ENCODE measurements at regions not wholly inside any gene's neighbourhood (a gene's known extent, or its start where the extent isn't known, plus 50 kb on each side); places are given as distances from the start of the nearest gene placed in this dataset.
A peak's percentile ranks its signal among the peaks of the same experiment; 100 is the strongest.

- no peak overlapping the region for H3K4me3 ChIP-seq (ENCODE audit: low read depth, low read length)
- DNase-seq (ENCODE audit: low read depth), result no peak
- TF ChIP-seq, protein P1, sequence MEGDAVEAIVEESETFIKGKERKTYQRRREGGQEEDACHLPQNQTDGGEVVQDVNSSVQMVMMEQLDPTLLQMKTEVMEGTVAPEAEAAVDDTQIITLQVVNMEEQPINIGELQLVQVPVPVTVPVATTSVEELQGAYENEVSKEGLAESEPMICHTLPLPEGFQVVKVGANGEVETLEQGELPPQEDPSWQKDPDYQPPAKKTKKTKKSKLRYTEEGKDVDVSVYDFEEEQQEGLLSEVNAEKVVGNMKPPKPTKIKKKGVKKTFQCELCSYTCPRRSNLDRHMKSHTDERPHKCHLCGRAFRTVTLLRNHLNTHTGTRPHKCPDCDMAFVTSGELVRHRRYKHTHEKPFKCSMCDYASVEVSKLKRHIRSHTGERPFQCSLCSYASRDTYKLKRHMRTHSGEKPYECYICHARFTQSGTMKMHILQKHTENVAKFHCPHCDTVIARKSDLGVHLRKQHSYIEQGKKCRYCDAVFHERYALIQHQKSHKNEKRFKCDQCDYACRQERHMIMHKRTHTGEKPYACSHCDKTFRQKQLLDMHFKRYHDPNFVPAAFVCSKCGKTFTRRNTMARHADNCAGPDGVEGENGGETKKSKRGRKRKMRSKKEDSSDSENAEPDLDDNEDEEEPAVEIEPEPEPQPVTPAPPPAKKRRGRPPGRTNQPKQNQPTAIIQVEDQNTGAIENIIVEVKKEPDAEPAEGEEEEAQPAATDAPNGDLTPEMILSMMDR (IDR thresholded peaks at IDR 0.05; ENCODE audit: insufficient read depth, low read length), result no peak
Observed at GRCh38 chr16:66144641-66145040, 221.8 kb upstream of the CDH5 start.

DNA sequence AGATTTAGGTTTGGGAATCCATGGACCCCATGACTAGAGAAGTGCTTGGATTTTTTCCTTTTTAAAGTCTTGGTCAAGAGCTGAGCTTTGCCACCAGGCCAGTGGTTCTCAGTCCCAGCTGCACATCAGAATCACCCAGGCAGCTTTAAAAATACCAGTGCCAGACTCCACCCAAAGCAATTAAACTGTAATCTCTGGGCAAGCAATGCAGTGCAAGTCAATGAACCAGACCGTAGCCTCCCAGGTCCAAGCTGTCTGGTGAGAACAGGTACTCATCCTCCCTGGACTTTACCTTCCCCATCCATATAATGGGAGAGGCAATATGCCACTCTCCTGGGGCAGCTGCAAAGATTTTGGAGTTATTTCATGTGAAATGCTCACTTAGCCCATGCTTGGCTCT lies 223.1 kb upstream of the CDH5 start:
- H3K4me3 ChIP-seq (ENCODE audit: low read depth, low read length), result no peak overlapping the region
- DNase-seq (ENCODE audit: low read depth), result no peak
- TF ChIP-seq, protein P1 (IDR thresholded peaks at IDR 0.05; ENCODE audit: insufficient read depth, low read length), result no peak

DNA sequence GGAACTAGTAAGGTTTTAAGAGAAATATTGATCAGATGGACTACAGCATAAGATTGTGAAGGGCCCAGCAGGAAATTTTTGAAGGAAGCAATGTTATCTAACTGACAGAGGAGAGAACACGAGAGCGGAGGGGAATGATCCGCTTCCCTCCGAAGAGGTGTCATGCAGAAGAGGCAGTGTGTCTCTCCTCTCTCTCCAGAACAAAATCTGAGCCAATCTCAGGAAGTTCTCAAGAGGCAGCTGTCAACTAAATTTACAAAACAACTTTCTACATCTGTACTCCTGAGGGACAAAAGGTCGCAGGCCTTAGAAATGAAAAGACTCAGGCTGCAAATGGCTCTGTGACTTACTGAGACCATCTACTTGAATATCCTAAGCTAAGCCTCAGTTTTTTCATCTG lies 224.6 kb upstream of the CDH5 start:
- DNase-seq (ENCODE audit: low read depth), result no peak
- TF ChIP-seq, protein P1 (IDR thresholded peaks at IDR 0.05; ENCODE audit: insufficient read depth, low read length), result no peak
- no peak overlapping the region for H3K4me3 ChIP-seq (ENCODE audit: low read depth, low read length)

DNA sequence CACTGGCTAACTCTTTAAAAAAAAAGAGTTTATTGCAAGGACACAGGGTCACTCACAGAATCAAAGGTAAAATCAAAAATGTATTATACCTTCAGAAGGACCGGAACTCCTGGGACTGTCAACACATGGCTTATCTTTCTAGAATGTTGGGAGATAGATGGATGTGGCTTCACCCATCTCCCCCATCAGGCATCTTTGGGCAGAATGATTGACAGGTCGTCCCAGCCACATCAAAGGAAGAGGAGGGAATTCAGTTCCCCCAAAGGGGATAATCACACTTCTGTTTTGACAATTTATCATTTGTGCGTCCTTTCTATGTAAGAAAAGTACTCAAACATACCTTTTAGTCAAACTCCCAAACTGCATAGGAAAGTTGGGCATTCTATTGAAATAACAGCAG lies 228.6 kb upstream of the CDH5 start:
- DNase-seq (ENCODE audit: low read depth), result no peak
- H3K4me3 ChIP-seq (ENCODE audit: low read depth, low read length), result no peak overlapping the region
- TF ChIP-seq, protein P1 (IDR thresholded peaks at IDR 0.05; ENCODE audit: insufficient read depth, low read length), result no peak

DNA sequence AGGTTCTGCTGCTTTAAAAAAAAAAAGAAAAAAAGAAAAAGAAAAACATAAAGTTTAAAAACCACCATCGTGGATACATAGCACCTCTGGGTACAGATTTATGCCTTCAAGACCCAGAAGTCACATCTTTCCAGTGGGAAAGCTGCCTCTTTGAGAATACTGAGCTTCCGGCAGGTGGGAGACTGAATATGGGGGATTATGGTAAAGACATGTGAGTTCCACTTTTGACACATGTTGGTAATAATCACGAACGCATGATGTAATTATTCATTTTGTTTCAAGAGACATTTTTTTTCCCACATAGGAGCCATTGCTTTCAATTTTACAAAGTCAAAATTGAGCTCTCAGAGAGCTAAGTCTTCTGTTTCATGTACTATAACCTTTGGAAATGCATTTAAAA lies 229.7 kb upstream of the CDH5 start:
- DNase-seq (ENCODE audit: low read depth), result no peak
- TF ChIP-seq, protein P1 (IDR thresholded peaks at IDR 0.05; ENCODE audit: insufficient read depth, low read length), result no peak
- no peak overlapping the region for H3K4me3 ChIP-seq (ENCODE audit: low read depth, low read length)

- TF ChIP-seq, protein P1 (IDR thresholded peaks at IDR 0.05; ENCODE audit: insufficient read depth, low read length), result no peak
- DNase-seq (ENCODE audit: low read depth), result no peak
- no peak overlapping the region for H3K4me3 ChIP-seq (ENCODE audit: low read depth, low read length)
Observed at GRCh38 chr16:66135838-66136237, 230.7 kb upstream of the CDH5 start.

DNA sequence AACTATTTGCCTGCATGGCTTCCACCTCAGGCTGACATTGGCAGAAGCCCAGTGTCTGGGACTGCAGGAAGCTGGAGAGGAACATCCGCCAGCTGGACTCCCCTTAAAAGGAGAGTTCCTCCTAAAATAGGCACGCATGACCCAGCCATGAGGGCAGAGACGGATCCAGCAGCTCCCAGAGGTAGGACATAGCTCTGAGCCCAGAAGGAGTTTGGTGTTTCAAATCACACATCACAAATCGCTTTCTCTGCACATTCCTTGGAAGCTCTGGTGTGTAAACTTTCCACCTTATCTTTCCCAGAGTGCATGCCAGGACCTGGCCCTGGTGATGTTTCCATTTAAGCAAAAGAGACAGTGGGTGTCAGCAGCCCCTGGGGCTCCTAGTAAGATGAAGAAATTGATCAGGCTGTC lies 231.1 kb upstream of the CDH5 start:
- TF ChIP-seq, protein P1 (IDR thresholded peaks at IDR 0.05; ENCODE audit: insufficient read depth, low read length), result no peak
- no peak overlapping the region for H3K4me3 ChIP-seq (ENCODE audit: low read depth, low read length)
- peak; percentile 74 for DNase-seq (ENCODE audit: low read depth)

Measured in fibroblast of the aortic adventitia (primary cell).